Testis (tissue), 2 donors: ENCODE measurements at regions not wholly inside any gene's neighbourhood (a gene's known extent, or its start where the extent isn't known, plus 50 kb on each side); places are given as distances from the start of the nearest gene placed in this dataset.

Experiments
- CTCF ChIP-seq, 3 experiments: fragments of 450-650 bp in 2 of 3; fragments of 200-600 bp in 1 of 3; sonication (generic) in 1 of 3; IDR thresholded peaks; one replicate each; pipeline ENCODE4 v1.5.1; 2016 to 2019; ENCODE audit warnings: antibody characterized with exemption in 3 of 3, mild to moderate bottlenecking in 2 of 3, moderate library complexity in 1 of 3
- POLR2A ChIP-seq: fragments of 450-650 bp; IDR thresholded peaks from one replicate; pipeline ENCODE4 v1.6.1; 2017; ENCODE audit warnings: antibody characterized with exemption, mild to moderate bottlenecking, moderate library complexity

- no peak for TF ChIP-seq CTCF (IDR thresholded peaks at IDR 0.05)
- TF ChIP-seq POLR2A = no peak
Measured at GRCh38 chr6:155887421-155887820, 431.8 kb upstream of the NOX3 start.
